ENCODE measurements at regions not wholly inside any gene's neighbourhood (a gene's known extent, or its start where the extent isn't known, plus 50 kb on each side); places are given as distances from the start of the nearest gene placed in this dataset.

GRCh38 chr5:68591850-68592249, 376.3 kb downstream of the PIK3R1 start:
- DNase-seq (ENCODE audit: low spot score): no peak
- H3K27ac ChIP-seq (ENCODE audit: poor library complexity, severe bottlenecking): no peak overlapping the region

DNA sequence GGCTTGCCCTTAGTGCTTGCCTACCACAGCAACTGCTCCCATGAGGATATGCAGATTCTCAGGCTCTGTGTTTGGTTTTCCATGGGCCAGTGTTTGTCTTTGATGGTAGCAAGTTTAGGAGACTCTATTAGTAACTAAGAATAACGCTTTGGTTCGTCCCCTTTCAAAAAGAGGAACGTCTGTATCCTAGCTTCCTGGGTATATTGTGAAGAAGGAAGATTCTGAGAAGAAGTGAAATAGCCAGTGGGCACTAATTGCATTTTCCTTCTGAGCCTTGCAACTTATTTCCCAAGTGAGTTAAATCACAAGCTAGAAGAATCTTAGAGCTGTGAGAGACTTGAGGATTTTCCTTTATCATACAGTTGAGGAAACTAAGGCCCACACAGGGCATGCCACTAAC, 376.8 kb downstream of the PIK3R1 start:
- ATAC-seq (ENCODE audit: low read depth): no peak
- TF ChIP-seq, protein P1, sequence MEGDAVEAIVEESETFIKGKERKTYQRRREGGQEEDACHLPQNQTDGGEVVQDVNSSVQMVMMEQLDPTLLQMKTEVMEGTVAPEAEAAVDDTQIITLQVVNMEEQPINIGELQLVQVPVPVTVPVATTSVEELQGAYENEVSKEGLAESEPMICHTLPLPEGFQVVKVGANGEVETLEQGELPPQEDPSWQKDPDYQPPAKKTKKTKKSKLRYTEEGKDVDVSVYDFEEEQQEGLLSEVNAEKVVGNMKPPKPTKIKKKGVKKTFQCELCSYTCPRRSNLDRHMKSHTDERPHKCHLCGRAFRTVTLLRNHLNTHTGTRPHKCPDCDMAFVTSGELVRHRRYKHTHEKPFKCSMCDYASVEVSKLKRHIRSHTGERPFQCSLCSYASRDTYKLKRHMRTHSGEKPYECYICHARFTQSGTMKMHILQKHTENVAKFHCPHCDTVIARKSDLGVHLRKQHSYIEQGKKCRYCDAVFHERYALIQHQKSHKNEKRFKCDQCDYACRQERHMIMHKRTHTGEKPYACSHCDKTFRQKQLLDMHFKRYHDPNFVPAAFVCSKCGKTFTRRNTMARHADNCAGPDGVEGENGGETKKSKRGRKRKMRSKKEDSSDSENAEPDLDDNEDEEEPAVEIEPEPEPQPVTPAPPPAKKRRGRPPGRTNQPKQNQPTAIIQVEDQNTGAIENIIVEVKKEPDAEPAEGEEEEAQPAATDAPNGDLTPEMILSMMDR (IDR thresholded peaks at IDR 0.05; ENCODE audit: poor library complexity, severe bottlenecking): no peak
- DNase-seq (ENCODE audit: low spot score): no peak

More at GRCh38 chr5:68591850-68592249, 376.3 kb downstream of the PIK3R1 start:
- Histone ChIP-seq H3K9me3 (ENCODE audit: severe bottlenecking) (no peaks in the 10 kb centered on the region), H3K4me3 (ENCODE audit: severe bottlenecking) (no peak overlapping the region), H3K36me3 (ENCODE audit: low read depth) (no peaks in the 10 kb centered on the region), H3K27me3 (ENCODE audit: insufficient read depth, poor library complexity, severe bottlenecking) (no peaks in the 10 kb centered on the region), H3K4me1 (ENCODE audit: insufficient read depth, poor library complexity, severe bottlenecking) (no peaks in the 10 kb centered on the region)
- ATAC-seq (ENCODE audit: low read depth): no peak
- TF ChIP-seq, protein P1 (IDR thresholded peaks at IDR 0.05; ENCODE audit: poor library complexity, severe bottlenecking): no peak

GRCh38 chr5:68593211-68593671, 377.7 kb downstream of the PIK3R1 start:
- peak; percentile 62; the same call in 2 of the 3 replicates for ATAC-seq (ENCODE audit: low read depth)
- Histone ChIP-seq H3K9me3 (ENCODE audit: severe bottlenecking) (no peaks in the 10 kb centered on the region), H3K27me3 (ENCODE audit: insufficient read depth, poor library complexity, severe bottlenecking) (no peaks in the 10 kb centered on the region), H3K36me3 (ENCODE audit: low read depth) (no peaks in the 10 kb centered on the region), H3K4me3 (ENCODE audit: severe bottlenecking) (no peak overlapping the region), H3K27ac (ENCODE audit: poor library complexity, severe bottlenecking) (no peak overlapping the region), H3K4me1 (ENCODE audit: insufficient read depth, poor library complexity, severe bottlenecking) (no peaks in the 10 kb centered on the region)
- no peak for DNase-seq (ENCODE audit: low spot score)
- TF ChIP-seq, protein P1 (IDR thresholded peaks at IDR 0.05; ENCODE audit: poor library complexity, severe bottlenecking): no peak

More for the DNA sequence above, 376.8 kb downstream of the PIK3R1 start:
- no peak overlapping the region for H3K4me3 ChIP-seq (ENCODE audit: severe bottlenecking)
- H3K27ac ChIP-seq (ENCODE audit: poor library complexity, severe bottlenecking): no peak overlapping the region
- H3K27me3 ChIP-seq (ENCODE audit: insufficient read depth, poor library complexity, severe bottlenecking): no peaks in the 10 kb centered on the region
- no peaks in the 10 kb centered on the region for H3K36me3 ChIP-seq (ENCODE audit: low read depth)
- no peaks in the 10 kb centered on the region for H3K9me3 ChIP-seq (ENCODE audit: severe bottlenecking)
- no peaks in the 10 kb centered on the region for H3K4me1 ChIP-seq (ENCODE audit: insufficient read depth, poor library complexity, severe bottlenecking)

GRCh38 chr5:68612972-68613371, 397.4 kb downstream of the PIK3R1 start:
- Histone ChIP-seq H3K4me1 (ENCODE audit: insufficient read depth, poor library complexity, severe bottlenecking) (no peaks in the 10 kb centered on the region), H3K27me3 (ENCODE audit: insufficient read depth, poor library complexity, severe bottlenecking) (no peaks in the 10 kb centered on the region), H3K4me3 (ENCODE audit: severe bottlenecking) (no peak overlapping the region), H3K27ac (ENCODE audit: poor library complexity, severe bottlenecking) (no peak overlapping the region), H3K9me3 (ENCODE audit: severe bottlenecking) (peaks cover 22% of the 10 kb centered on the region), H3K36me3 (ENCODE audit: low read depth) (no peaks in the 10 kb centered on the region)
- ATAC-seq (ENCODE audit: low read depth): no peak
- DNase-seq (ENCODE audit: low spot score): no peak
- TF ChIP-seq, protein P1 (IDR thresholded peaks at IDR 0.05; ENCODE audit: poor library complexity, severe bottlenecking): no peak

- H3K27me3 ChIP-seq (ENCODE audit: insufficient read depth, poor library complexity, severe bottlenecking): no peaks in the 10 kb centered on the region
- no peaks in the 10 kb centered on the region for H3K4me1 ChIP-seq (ENCODE audit: insufficient read depth, poor library complexity, severe bottlenecking)
- no peak for ATAC-seq (ENCODE audit: low read depth)
- no peaks in the 10 kb centered on the region for H3K36me3 ChIP-seq (ENCODE audit: low read depth)
- no peak overlapping the region for H3K27ac ChIP-seq (ENCODE audit: poor library complexity, severe bottlenecking)
- DNase-seq (ENCODE audit: low spot score): no peak
- H3K9me3 ChIP-seq (ENCODE audit: severe bottlenecking): no peaks in the 10 kb centered on the region
- no peak overlapping the region for H3K4me3 ChIP-seq (ENCODE audit: severe bottlenecking)
- TF ChIP-seq, protein P1 (IDR thresholded peaks at IDR 0.05; ENCODE audit: poor library complexity, severe bottlenecking): no peak
Measured at GRCh38 chr5:68618501-68618900, 402.9 kb downstream of the PIK3R1 start.
